OCI-LY3 (cell line): ENCODE measurements at regions not wholly inside any gene's neighbourhood (a gene's known extent, or its start where the extent isn't known, plus 50 kb on each side); places are given as distances from the start of the nearest gene placed in this dataset.

Experiments used
- EZH2phosphoT487 ChIP-seq: fragments of 200-600 bp; shearing (Covaris generic); IDR thresholded peaks from 2 replicates; pipeline ENCODE4 v1.6.1; 2018; ENCODE audit warnings: antibody characterized with exemption, mixed run types, low read depth
- TF ChIP-seq, protein P1 (sequence below): fragments of 200-600, 300-600 bp; sonication (generic); IDR thresholded peaks from 2 replicates; pipeline ENCODE4 v1.5.1; 2014; ENCODE audit warnings: antibody characterized with exemption, low read length, low read depth

GRCh38 chr5:60184606-60185005 lies 291.1 kb upstream of the PDE4D start:
- TF ChIP-seq, protein P1, sequence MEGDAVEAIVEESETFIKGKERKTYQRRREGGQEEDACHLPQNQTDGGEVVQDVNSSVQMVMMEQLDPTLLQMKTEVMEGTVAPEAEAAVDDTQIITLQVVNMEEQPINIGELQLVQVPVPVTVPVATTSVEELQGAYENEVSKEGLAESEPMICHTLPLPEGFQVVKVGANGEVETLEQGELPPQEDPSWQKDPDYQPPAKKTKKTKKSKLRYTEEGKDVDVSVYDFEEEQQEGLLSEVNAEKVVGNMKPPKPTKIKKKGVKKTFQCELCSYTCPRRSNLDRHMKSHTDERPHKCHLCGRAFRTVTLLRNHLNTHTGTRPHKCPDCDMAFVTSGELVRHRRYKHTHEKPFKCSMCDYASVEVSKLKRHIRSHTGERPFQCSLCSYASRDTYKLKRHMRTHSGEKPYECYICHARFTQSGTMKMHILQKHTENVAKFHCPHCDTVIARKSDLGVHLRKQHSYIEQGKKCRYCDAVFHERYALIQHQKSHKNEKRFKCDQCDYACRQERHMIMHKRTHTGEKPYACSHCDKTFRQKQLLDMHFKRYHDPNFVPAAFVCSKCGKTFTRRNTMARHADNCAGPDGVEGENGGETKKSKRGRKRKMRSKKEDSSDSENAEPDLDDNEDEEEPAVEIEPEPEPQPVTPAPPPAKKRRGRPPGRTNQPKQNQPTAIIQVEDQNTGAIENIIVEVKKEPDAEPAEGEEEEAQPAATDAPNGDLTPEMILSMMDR: no peak
- TF ChIP-seq EZH2phosphoT487: no peak
